ENCODE measurements at regions not wholly inside any gene's neighbourhood (a gene's known extent, or its start where the extent isn't known, plus 50 kb on each side); places are given as distances from the start of the nearest gene placed in this dataset.

GRCh38 chr22:47307326-47307725 is 544.9 kb downstream of the TBC1D22A start:
- in situ Hi-C loops (cut with HindIII; ENCODE audit: low pct_unique_long_range_greater_than_20kb, low sequenced_read_pairs), result no loop called here
- Histone ChIP-seq H3K4me3 (ENCODE audit: low read depth in 2 of 2, low read length in 2 of 2) (no peak overlapping the region), H3K4me1 (ENCODE audit: control insufficient read depth, insufficient read depth, low read length) (no peaks in the 10 kb centered on the region), H3K27me3 (ENCODE audit: control insufficient read depth, insufficient read depth, low read length) (no peaks in the 10 kb centered on the region), H3K9me3 (ENCODE audit: control insufficient read depth, insufficient read depth, low read depth, low read length) (no peaks in the 10 kb centered on the region), H3K27ac (ENCODE audit: low read length) (no peak overlapping the region), H3K36me3 (ENCODE audit: control insufficient read depth, insufficient read depth, low read length) (no peaks in the 10 kb centered on the region)
- CTCF ChIA-PET, result no interaction called here
- BruUV-seq (replicated peaks), result no TSS peak
- TF ChIP-seq POLR2AphosphoS5 (IDR thresholded peaks at IDR 0.05; ENCODE audit: low read depth, low read length) (no peak), REST (IDR thresholded peaks at IDR 0.05; ENCODE audit: insufficient read depth in 1 of 2, low read depth in 2 of 2, low read length in 1 of 2) (no peak), TCF7L2 (IDR thresholded peaks at IDR 0.05; ENCODE audit: low read depth, low read length) (no peak), SIN3A (IDR thresholded peaks at IDR 0.05; ENCODE audit: borderline replicate concordance, insufficient read depth, low read depth, low read length) (no peak)
- TF ChIP-seq, protein P1, sequence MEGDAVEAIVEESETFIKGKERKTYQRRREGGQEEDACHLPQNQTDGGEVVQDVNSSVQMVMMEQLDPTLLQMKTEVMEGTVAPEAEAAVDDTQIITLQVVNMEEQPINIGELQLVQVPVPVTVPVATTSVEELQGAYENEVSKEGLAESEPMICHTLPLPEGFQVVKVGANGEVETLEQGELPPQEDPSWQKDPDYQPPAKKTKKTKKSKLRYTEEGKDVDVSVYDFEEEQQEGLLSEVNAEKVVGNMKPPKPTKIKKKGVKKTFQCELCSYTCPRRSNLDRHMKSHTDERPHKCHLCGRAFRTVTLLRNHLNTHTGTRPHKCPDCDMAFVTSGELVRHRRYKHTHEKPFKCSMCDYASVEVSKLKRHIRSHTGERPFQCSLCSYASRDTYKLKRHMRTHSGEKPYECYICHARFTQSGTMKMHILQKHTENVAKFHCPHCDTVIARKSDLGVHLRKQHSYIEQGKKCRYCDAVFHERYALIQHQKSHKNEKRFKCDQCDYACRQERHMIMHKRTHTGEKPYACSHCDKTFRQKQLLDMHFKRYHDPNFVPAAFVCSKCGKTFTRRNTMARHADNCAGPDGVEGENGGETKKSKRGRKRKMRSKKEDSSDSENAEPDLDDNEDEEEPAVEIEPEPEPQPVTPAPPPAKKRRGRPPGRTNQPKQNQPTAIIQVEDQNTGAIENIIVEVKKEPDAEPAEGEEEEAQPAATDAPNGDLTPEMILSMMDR (IDR thresholded peaks at IDR 0.05), result no peak
- no peak for ATAC-seq
- POLR2A ChIA-PET, result no interaction called here
- intact Hi-C loops (cut with micrococcal nuclease; ENCODE audit: unreplicated experiment), result no loop called here
- DNase-seq (ENCODE audit: low read depth, low spot score), result no peak

DNA sequence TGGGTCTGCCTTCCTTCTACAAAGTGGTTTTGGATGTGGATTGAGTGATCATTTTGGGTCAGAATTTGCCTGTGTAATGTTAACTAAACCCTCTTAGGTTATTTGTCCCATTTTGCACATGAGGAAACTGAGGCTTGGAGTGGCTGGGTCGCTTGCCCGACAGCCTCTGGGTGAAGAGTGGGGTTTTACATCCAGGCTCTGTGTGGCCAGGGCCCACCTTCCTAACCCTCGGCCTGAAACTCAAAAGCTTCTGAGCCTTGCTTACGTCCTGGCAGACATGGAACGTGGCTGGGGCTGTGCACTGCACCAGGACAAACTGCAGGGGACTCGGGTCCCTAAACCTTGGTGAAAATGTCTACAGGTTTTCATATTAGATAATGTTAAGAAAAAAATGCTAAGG is 542.4 kb downstream of the TBC1D22A start:
- H3K4me1 ChIP-seq (ENCODE audit: control insufficient read depth, insufficient read depth, low read length), result no peaks in the 10 kb centered on the region
- in situ Hi-C loops (cut with HindIII; ENCODE audit: low pct_unique_long_range_greater_than_20kb, low sequenced_read_pairs), result no loop called here
- intact Hi-C loops (cut with micrococcal nuclease; ENCODE audit: unreplicated experiment), result no loop called here
- no peak for DNase-seq (ENCODE audit: low read depth, low spot score)
- ATAC-seq, result no peak
- ChIA-PET POLR2A (no interaction called here), CTCF (no interaction called here)
- H3K27me3 ChIP-seq (ENCODE audit: control insufficient read depth, insufficient read depth, low read length), result no peaks in the 10 kb centered on the region
- no TSS peak for BruUV-seq (replicated peaks)
- no peaks in the 10 kb centered on the region for H3K36me3 ChIP-seq (ENCODE audit: control insufficient read depth, insufficient read depth, low read length)
- H3K9me3 ChIP-seq (ENCODE audit: control insufficient read depth, insufficient read depth, low read depth, low read length), result no peaks in the 10 kb centered on the region
- no peak overlapping the region for H3K27ac ChIP-seq (ENCODE audit: low read length)
- H3K4me3 ChIP-seq (ENCODE audit: low read depth in 2 of 2, low read length in 2 of 2), result no peak overlapping the region
- TF ChIP-seq, protein P1 (IDR thresholded peaks at IDR 0.05), result no peak
- TF ChIP-seq POLR2AphosphoS5 (IDR thresholded peaks at IDR 0.05; ENCODE audit: low read depth, low read length), result no peak
- no peak for TF ChIP-seq TCF7L2 (IDR thresholded peaks at IDR 0.05; ENCODE audit: low read depth, low read length)
- TF ChIP-seq REST (IDR thresholded peaks at IDR 0.05; ENCODE audit: insufficient read depth in 1 of 2, low read depth in 2 of 2, low read length in 1 of 2), result no peak
- no peak for TF ChIP-seq SIN3A (IDR thresholded peaks at IDR 0.05; ENCODE audit: borderline replicate concordance, insufficient read depth, low read depth, low read length)

Data from Panc1 (cell line).